Stomach (tissue), 4 donors: ENCODE measurements at regions not wholly inside any gene's neighbourhood (a gene's known extent, or its start where the extent isn't known, plus 50 kb on each side); places are given as distances from the start of the nearest gene placed in this dataset.

Experiments used
- CTCF ChIP-seq, 7 experiments: fragments of 450-650 bp in 4 of 7; fragments of 200-600 bp in 3 of 7; sonication (generic) in 3 of 7; IDR thresholded peaks; one replicate each; pipeline ENCODE4 v1.5.1; 2016 to 2019; ENCODE audit warnings: antibody characterized with exemption in 7 of 7, control low read depth in 2 of 7, mild to moderate bottlenecking in 1 of 7
- POLR2A ChIP-seq, 4 donors: fragments of 450-650 bp; IDR thresholded peaks; one replicate each; pipeline ENCODE4 v1.6.1; 2016; ENCODE audit warnings: antibody characterized with exemption in 4 of 4, control low read depth in 2 of 4, mild to moderate bottlenecking in 1 of 4, moderate library complexity in 1 of 4
- POLR2AphosphoS5 ChIP-seq, 3 donors: sonication (generic); formaldehyde crosslinking; IDR thresholded peaks; one replicate each; pipeline ENCODE4 v1.6.1; 2016; ENCODE audit warnings: antibody characterized with exemption in 3 of 3

GRCh38 chr3:168796339-168796738, 700.6 kb upstream of the GOLIM4 start:
- no peak for TF ChIP-seq POLR2A (IDR thresholded peaks at IDR 0.05)
- TF ChIP-seq CTCF (IDR thresholded peaks at IDR 0.05), result no peak
- TF ChIP-seq POLR2AphosphoS5 (IDR thresholded peaks at IDR 0.05), result no peak
